HG03520 (cell line): ENCODE measurements at regions not wholly inside any gene's neighbourhood (a gene's known extent, or its start where the extent isn't known, plus 50 kb on each side); places are given as distances from the start of the nearest gene placed in this dataset.

ENCODE experiments used
- ATAC-seq: cut with Tn5 transposase; IDR thresholded peaks from one replicate; pipeline ENCODE4 v1.9.1; 2021; ENCODE audit warnings: mild to moderate bottlenecking, moderate library complexity; ENCODE audit not compliant: unreplicated experiment

DNA sequence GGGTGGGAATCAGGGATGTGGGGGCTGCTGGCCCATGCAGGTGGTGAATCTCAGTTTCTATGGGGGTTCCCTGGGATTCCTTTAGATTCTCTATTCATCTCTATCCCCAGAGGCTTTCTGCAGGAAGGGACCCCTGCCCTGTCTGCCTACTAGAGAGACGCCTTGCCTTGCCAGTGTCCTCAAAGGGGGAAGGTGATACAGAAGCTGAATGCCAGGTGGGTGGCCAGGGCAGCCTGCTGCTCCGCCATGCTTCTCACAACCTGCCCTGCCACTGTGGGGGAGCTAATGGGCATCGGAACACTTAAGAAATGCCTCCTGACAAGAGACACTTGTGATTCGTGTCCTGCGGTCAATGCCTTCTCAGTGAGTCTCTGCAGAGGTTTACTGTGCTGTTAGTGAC is 368.4 kb downstream of the EN1 start:
- ATAC-seq = no peak

GRCh38 chr2:118477111-118477862 is 370.2 kb downstream of the EN1 start:
- no peak for ATAC-seq

DNA sequence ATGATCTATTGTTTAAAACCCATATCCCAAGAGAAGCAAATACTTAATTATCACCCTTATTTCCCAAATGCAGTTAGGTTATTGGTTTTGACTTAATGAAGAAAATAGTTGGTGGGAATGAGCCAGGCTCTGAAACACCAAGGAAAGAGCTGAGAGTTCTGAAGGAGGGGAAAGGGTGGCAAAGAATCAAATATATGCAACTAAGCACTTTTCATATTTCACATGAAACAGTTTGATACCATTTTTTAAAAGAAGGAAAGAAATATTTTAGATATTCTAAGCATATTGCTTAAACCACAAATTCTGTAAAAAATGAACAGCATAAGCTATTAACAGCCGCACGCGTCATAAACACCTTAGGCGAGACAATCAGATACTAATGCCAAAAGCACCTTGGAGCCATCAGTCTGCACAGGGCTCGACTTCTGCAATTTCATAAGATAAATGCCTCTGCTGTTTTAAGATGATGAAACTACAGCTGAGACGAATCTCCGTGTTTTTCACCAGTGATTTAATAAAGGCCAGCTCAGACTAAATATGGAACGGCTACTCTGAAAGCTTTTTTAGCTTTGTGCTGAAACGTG is 371.7 kb downstream of the EN1 start:
- no peak for ATAC-seq

DNA sequence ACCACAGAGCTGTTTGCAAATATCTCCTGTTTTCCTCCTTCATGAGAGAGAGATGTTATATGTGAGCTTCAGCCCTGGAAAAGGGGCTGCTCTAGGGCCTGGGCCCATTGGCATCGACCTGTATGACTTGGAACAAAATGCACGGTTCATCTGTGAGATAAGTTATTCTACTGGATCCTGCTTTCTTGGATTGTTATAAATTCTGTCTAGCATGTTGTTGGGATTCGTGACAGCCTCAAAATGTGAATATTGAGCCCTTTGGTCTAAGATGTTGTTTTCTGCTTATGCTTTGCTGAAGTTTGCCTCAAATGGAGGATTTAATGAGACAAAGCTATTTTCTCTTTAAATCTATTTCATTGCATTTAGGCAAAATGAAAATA is 372.9 kb downstream of the EN1 start:
- no peak for ATAC-seq

DNA sequence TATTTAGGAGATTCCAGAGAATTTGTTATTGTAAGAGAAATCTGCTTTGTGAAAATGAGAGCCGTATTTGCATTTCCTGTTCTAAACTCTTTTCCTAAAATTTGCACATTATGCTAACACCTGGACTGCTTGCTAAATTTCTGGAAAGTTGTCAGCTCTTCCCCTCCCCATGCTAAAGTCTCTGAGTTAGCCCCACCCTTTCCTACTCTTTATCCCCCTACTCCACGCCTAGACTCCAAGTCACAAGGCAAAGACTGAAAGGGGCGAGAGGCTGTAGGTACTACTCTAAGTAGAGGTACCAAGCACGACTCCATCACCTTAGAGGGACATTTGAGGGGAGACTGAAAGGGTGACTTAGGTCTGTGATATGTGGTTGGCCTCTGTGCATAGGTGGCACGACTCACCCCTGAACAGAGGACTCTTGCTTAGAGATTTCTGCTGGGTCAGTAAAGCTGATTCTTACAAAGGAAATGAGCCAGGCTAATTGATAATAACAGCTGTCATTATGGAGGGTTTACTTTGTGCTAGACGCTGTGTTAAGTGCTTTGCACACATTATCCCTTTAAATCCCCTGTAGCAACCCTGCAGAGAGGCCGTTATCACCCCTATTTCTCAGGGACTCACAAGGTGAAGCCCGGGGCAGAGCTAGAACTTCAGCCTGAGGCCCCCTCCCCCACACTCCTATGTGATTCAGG is 373.5 kb downstream of the EN1 start:
- ATAC-seq = no peak

DNA sequence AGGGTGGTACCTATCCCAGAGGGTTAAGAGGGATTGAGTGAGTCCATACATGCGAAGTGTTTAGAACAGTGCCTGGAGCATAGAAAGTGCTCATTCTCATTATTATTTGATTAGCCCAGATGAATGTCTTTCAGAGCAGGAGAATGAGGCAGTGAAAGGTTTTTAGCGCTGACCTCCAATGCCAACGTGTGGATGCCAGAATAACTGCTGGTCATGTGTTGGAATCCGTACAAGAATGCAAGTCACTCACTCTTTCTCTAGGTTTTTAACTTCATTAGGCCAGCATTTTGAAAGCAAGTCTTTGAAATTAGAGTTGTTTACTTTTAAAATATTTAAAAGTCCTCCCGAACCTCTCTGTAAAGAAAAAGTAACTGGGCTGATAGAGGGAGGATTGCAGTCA is 374.2 kb downstream of the EN1 start:
- ATAC-seq = no peak

GRCh38 chr2:118470297-118470696 is 377.2 kb downstream of the EN1 start:
- no peak for ATAC-seq

GRCh38 chr2:118469103-118469502 is 378.3 kb downstream of the EN1 start:
- no peak for ATAC-seq

GRCh38 chr2:118464546-118465265 is 376.4 kb downstream of the INSIG2 start:
- no peak for ATAC-seq

DNA sequence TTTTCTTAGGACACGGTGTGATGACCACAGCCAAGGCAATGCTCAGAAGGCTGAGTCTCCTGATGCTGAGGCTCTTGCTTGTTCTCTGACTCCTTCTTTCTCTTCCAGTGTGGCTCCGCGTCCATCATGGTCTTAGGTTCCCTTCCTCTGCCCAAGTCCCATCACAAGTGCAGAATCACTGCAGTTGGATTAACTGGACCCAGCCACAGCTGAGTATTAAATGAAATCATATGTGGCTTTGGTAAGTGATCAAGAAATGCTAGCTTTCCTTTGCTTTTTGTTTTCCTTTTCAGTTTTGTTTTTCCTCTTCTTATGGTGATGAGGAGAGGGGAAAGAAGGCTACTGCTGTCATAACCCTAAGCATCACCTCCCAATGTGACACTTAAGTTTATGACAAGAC is 375.8 kb downstream of the INSIG2 start:
- no peak for ATAC-seq

DNA sequence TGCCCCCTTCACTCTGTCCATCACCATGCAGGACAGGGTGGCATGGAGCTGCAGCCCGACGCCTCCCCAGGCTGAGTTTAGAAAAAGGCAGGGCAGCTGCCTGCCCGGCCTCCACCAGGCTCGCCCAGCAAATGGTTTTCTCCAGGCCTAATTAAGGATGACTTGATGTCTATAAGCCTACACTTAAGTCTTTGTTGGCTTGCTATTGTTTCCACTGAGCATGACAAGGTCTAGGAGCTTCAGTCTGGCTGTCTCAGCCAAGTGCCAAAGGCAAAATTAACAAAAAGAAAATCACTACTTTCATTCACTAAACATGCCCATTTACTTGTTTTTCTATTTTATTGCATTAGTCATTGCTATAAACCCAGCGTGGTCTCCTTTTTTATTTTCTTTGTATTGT is 372.2 kb downstream of the INSIG2 start:
- ATAC-seq = no peak

GRCh38 chr2:118459426-118459825 is 371.2 kb downstream of the INSIG2 start:
- ATAC-seq = no peak

GRCh38 chr2:118457951-118458350 is 369.7 kb downstream of the INSIG2 start:
- ATAC-seq = no peak

GRCh38 chr2:118449401-118449800 is 361.1 kb downstream of the INSIG2 start:
- no peak for ATAC-seq

- ATAC-seq = no peak
Observed at GRCh38 chr2:118443596-118443995, 355.3 kb downstream of the INSIG2 start.

GRCh38 chr2:118442996-118443553 is 354.8 kb downstream of the INSIG2 start:
- ATAC-seq = no peak

GRCh38 chr2:118442046-118442445 is 353.8 kb downstream of the INSIG2 start:
- no peak for ATAC-seq

DNA sequence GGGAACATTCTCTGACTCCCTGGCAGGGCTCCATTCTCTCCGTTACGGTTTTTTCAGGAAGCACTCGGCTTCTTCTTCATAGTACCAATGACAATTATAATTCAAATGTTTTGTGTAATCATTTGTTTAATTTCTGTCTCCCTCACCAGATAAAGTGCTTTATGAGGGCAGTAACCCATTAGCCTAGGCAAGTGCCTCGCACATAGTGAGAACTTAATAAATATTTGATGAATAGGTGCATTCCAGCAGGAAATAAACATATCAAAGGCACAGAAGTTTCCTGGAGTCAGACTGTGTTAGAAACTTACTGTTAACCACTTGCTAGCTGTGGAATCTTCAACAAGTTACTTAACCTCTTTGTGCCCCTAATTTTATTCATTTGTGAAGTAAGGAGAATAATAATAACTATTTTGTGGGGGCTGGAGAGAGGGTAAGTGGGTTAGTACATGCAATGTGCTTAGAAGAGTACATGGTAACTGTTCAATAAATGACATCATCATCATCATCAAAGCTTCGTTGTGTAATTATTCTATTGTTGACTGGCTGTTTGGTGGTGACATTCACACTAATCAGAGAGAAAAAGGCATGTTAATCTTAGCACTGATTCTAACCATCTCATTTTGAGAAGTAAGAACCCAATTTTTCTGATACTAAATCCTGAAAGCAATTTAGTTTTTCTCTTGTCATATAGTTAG is 352.3 kb downstream of the INSIG2 start:
- no peak for ATAC-seq

DNA sequence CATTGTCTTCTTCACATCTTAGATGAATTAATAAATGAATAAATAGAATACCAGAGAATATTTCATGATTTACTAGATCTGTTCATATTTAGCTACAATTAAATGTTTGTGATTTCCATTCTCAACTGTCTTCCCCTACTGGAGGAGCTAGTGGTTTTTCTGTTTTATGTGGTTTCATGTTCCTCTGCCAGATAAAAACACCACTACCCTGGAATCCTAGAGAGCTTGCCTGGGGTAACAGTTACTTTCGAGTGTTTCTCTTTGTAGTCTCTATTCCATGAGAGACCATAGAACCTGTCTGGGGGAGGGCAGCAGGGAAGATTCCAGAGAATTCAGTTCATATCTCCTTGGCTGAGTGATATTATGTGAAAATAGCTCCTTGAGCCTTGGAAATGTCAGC is 349.2 kb downstream of the INSIG2 start:
- ATAC-seq = no peak

GRCh38 chr2:118431997-118432396 is 343.7 kb downstream of the INSIG2 start:
- no peak for ATAC-seq

GRCh38 chr2:118431586-118431985 is 343.3 kb downstream of the INSIG2 start:
- ATAC-seq = no peak
